ENCODE measurements at regions not wholly inside any gene's neighbourhood (a gene's known extent, or its start where the extent isn't known, plus 50 kb on each side); places are given as distances from the start of the nearest gene placed in this dataset.

- TF ChIP-seq NFIC (IDR thresholded peaks at IDR 0.05; ENCODE audit: low read length), result no peak
- no peak for TF ChIP-seq PBX3 (CRISPR knock-in tag; IDR thresholded peaks at IDR 0.05; ENCODE audit: borderline replicate concordance)
- no peak for TF ChIP-seq NCOR1 (IDR thresholded peaks at IDR 0.05; ENCODE audit: borderline replicate concordance, low read length)
- no peak for TF ChIP-seq TOPORS (CRISPR knock-in tag; IDR thresholded peaks at IDR 0.05)
- no peak for TF ChIP-seq KLF6 (CRISPR knock-in tag; IDR thresholded peaks at IDR 0.05)
- no peak for TF ChIP-seq ONECUT2 (CRISPR knock-in tag; IDR thresholded peaks at IDR 0.05)
- no peak for TF ChIP-seq CTCF (CRISPR knock-in tag; IDR thresholded peaks at IDR 0.05)
- no peak for TF ChIP-seq GATAD1 (CRISPR knock-in tag; IDR thresholded peaks at IDR 0.05)
- TF ChIP-seq NFE2L1 (CRISPR knock-in tag; IDR thresholded peaks at IDR 0.05; ENCODE audit: borderline replicate concordance), result no peak
- no peak for TF ChIP-seq ZNF766 (CRISPR knock-in tag; IDR thresholded peaks at IDR 0.05; ENCODE audit: borderline replicate concordance)
- no peak for TF ChIP-seq SP5 (CRISPR knock-in tag; IDR thresholded peaks at IDR 0.05; ENCODE audit: borderline replicate concordance, low read depth)
- TF ChIP-seq ZGPAT (CRISPR knock-in tag; IDR thresholded peaks at IDR 0.05), result no peak
- no peak for TF ChIP-seq RCOR2 (CRISPR knock-in tag; IDR thresholded peaks at IDR 0.05)
- no peak for TF ChIP-seq AHDC1 (CRISPR knock-in tag; IDR thresholded peaks at IDR 0.05; ENCODE audit: borderline replicate concordance)
These were observed 434.3 kb upstream of the IMPG1 start for GRCh38 chr6:76506808-76507207.

Data from HepG2 (cell line).